K562 (cell line): ENCODE measurements at regions not wholly inside any gene's neighbourhood (a gene's known extent, or its start where the extent isn't known, plus 50 kb on each side); places are given as distances from the start of the nearest gene placed in this dataset.

Experiments
- ATAC-seq: fragments of 200-7000 bp; cut with Tn5 transposase; 3 replicates; pipeline ENCODE4 v1.9.1; 2020; ENCODE audit warnings: moderate library complexity
- BruUV-seq: library from RNA; stranded (reverse); fragments of 400-500 nt; replicated peaks from 2 replicates; lab custom pipeline; 2021; lab: Mats Ljungman, UMichigan
- CTCF ChIA-PET: fragments of 300-600 bp; formaldehyde crosslinking; extraction: SDS; loops from one replicate; lab custom pipeline; 2021; ENCODE audit warnings: low intra/inter-chr PET ratio; lab: Yijun Ruan, JAX
- POLR2A ChIA-PET: fragments of 300-600, 350-650 bp; sonication (Branson Sonifier 250); formaldehyde crosslinking; extraction: SDS; loops from one replicate; lab custom pipeline; 2021; ENCODE audit warnings: antibody characterized with exemption, inconsistent platforms; lab: Yijun Ruan, JAX
- DNase-seq, 4 experiments: peaks; one replicate each; pipeline versions ENCODE4 v3.0.0 to v3.0.0-alpha.2; 2011 to 2018; ENCODE audit warnings: low spot score in 3 of 4, mixed read lengths in 3 of 4; ENCODE audit errors: extremely low read depth in 1 of 4
- FAIRE-seq: peaks from 2 replicates; lab custom pipeline; 2011; peaks lifted over from hg19 to GRCh38; lab: Jason Lieb, UNC
- H2AFZ ChIP-seq: 2 replicates; pipeline ENCODE4 v1.6.0; 2011; ENCODE audit warnings: low read depth, low read length, control low read depth, inconsistent platforms
- H3K27ac ChIP-seq: fragments of 200-600 bp; 3 replicates; pipeline ENCODE4 v1.8.0; 2011; ENCODE audit warnings: low read depth, mild to moderate bottlenecking, control low read depth, inconsistent platforms, low read length, moderate library complexity, mixed read lengths; ENCODE audit errors: extremely low read depth
- H3K27me3 ChIP-seq, 2 experiments: fragments of 300-600 bp in 1 of 2; 2 replicates in 1 of 2; 3 replicates in 1 of 2; pipeline versions ENCODE4 v1.6.0 to v1.8.0; 2011; ENCODE audit warnings: inconsistent platforms in 2 of 2, low read length in 2 of 2, mild to moderate bottlenecking in 1 of 2, mixed read lengths in 1 of 2, moderate library complexity in 1 of 2; ENCODE audit not compliant: control insufficient read depth in 2 of 2, insufficient read depth in 2 of 2
- H3K36me3 ChIP-seq: fragments of 300-600 bp; 3 replicates; pipeline ENCODE4 v1.8.0; 2011; ENCODE audit warnings: mild to moderate bottlenecking, low read length, inconsistent platforms; ENCODE audit not compliant: control insufficient read depth, insufficient read depth
- H3K4me1 ChIP-seq, 2 experiments: fragments of 200-600 bp in 1 of 2; replicated peaks in 1 of 2; 2 replicates in 1 of 2; 3 replicates in 1 of 2; pipeline versions ENCODE4 v1.5.1 to v1.8.0; 2011; ENCODE audit warnings: inconsistent platforms in 2 of 2, low read length in 2 of 2, mild to moderate bottlenecking in 1 of 2, mixed read lengths in 1 of 2, moderate library complexity in 1 of 2; ENCODE audit not compliant: control insufficient read depth in 2 of 2, insufficient read depth in 2 of 2
- H3K4me2 ChIP-seq: 2 replicates; pipeline ENCODE4 v1.6.1; 2011; ENCODE audit warnings: low read length, control low read depth, inconsistent platforms, mixed read lengths; ENCODE audit not compliant: insufficient read depth
- H3K4me3 ChIP-seq: fragments of 200-600 bp; sonication (generic), shearing (Covaris generic); 2 replicates; pipeline ENCODE4 v1.5.1; 2016; ENCODE audit warnings: control low read depth, inconsistent platforms
- H3K79me2 ChIP-seq: fragments of 200-600 bp; 3 replicates; pipeline ENCODE4 v1.8.0; 2011; ENCODE audit warnings: low read length, inconsistent platforms; ENCODE audit not compliant: control insufficient read depth, insufficient read depth
- H3K9ac ChIP-seq, 2 experiments: 2 replicates each; pipeline versions ENCODE4 v1.6.0 to v1.6.1; 2011; ENCODE audit warnings: low read depth in 2 of 2, low read length in 2 of 2, control low read depth in 1 of 2, inconsistent platforms in 1 of 2, mild to moderate bottlenecking in 1 of 2, mixed read lengths in 1 of 2; ENCODE audit not compliant: insufficient read depth in 1 of 2
- H3K9me1 ChIP-seq: one replicate; pipeline ENCODE4 v1.6.0; 2011; ENCODE audit warnings: inconsistent platforms, mild to moderate bottlenecking, low read length, moderate library complexity; ENCODE audit not compliant: control insufficient read depth, insufficient read depth
- H3K9me3 ChIP-seq: replicated peaks from 2 replicates; pipeline ENCODE4 v1.5.1; 2011; ENCODE audit warnings: low read depth, low read length, inconsistent platforms; ENCODE audit not compliant: control insufficient read depth, insufficient read depth
- H4K20me1 ChIP-seq: replicated peaks from 2 replicates; pipeline ENCODE4 v1.6.1; 2011; ENCODE audit warnings: low read length, inconsistent platforms, mixed read lengths; ENCODE audit not compliant: control insufficient read depth, insufficient read depth
- CGGBP1 ChIP-seq: fragments of 250-450 bp; sonication (Bioruptor Pico); IDR thresholded peaks from 2 replicates; pipeline ENCODE4 v1.9.0; 2021; ENCODE audit warnings: mild to moderate bottlenecking
- CXXC5 ChIP-seq: fragments of 250-450 bp; sonication (Bioruptor Pico); IDR thresholded peaks from 2 replicates; pipeline ENCODE4 v1.8.0; 2022; ENCODE audit warnings: inconsistent platforms, mild to moderate bottlenecking, moderate library complexity
- ETS2 ChIP-seq: IDR thresholded peaks from 2 replicates; pipeline ENCODE4 v1.6.1; 2016; ENCODE audit warnings: borderline replicate concordance, missing genetic modification characterization, mild to moderate bottlenecking, moderate library complexity, missing compliant biosample characterization; ENCODE audit not compliant: poor library complexity, severe bottlenecking
- HLTF ChIP-seq: fragments of 450-650 bp; IDR thresholded peaks from 2 replicates; pipeline ENCODE4 v1.6.1; 2016
- HMGN3 ChIP-seq: IDR thresholded peaks from 2 replicates; pipeline ENCODE4 v1.6.1; 2011; ENCODE audit warnings: borderline replicate concordance, low read depth, mild to moderate bottlenecking, mixed read lengths, low read length; ENCODE audit not compliant: insufficient read length; ENCODE audit errors: extremely low read depth
- HNRNPH1 ChIP-seq: fragments of 200-400 bp; formaldehyde crosslinking; optimal IDR thresholded peaks from 2 replicates; pipeline ENCODE3; 2017; ENCODE audit warnings: low read depth, mild to moderate bottlenecking, low read length, moderate library complexity
- HNRNPLL ChIP-seq: fragments of 200-400 bp; formaldehyde crosslinking; IDR thresholded peaks from 2 replicates; pipeline ENCODE4 v1.6.1; 2017; ENCODE audit warnings: low read length, low read depth, mild to moderate bottlenecking; ENCODE audit not compliant: poor library complexity, severe bottlenecking
- MCM3 ChIP-seq: fragments of 450-650 bp; IDR thresholded peaks from 2 replicates; pipeline ENCODE4 v1.6.1; 2016
- MNT ChIP-seq, 2 experiments: fragments of 450-650 bp; conservative IDR thresholded peaks; 2 replicates each; pipeline ENCODE4 v1.6.1; 2017; ENCODE audit warnings: mild to moderate bottlenecking in 2 of 2, moderate library complexity in 2 of 2
- PRMT5 ChIP-seq: sonication (generic); formaldehyde crosslinking; IDR thresholded peaks from 2 replicates; pipeline ENCODE4 v1.5.0; 2020; ENCODE audit warnings: missing genetic modification reagents
- RAD51 ChIP-seq: fragments of 450-650 bp; IDR thresholded peaks from 2 replicates; pipeline ENCODE4 v1.7.1; 2016; ENCODE audit warnings: low read depth, mild to moderate bottlenecking, borderline replicate concordance
- RBM15 ChIP-seq: fragments of 200-400 bp; formaldehyde crosslinking; IDR thresholded peaks from 2 replicates; pipeline ENCODE4 v1.6.1; 2018; ENCODE audit warnings: mild to moderate bottlenecking, low read length, moderate library complexity; ENCODE audit not compliant: insufficient read depth
- TBL1XR1 ChIP-seq, 2 experiments: IDR thresholded peaks; 2 replicates each; pipeline ENCODE4 v1.6.1; 2012; ENCODE audit warnings: improper control_type of control experiment in 2 of 2, low read length in 2 of 2, mild to moderate bottlenecking in 1 of 2
- ZNF174 ChIP-seq: fragments of 250-450 bp; sonication (Bioruptor Pico); IDR thresholded peaks from 2 replicates; pipeline ENCODE4 v1.4.0; 2020; ENCODE audit warnings: mild to moderate bottlenecking
- ZNF347 ChIP-seq: fragments of 450-650 bp; formaldehyde crosslinking; IDR thresholded peaks from 2 replicates; pipeline ENCODE4 v1.4.0; 2020; ENCODE audit warnings: low read depth, mild to moderate bottlenecking, moderate library complexity
- ZZZ3 ChIP-seq: fragments of 450-650 bp; IDR thresholded peaks from 2 replicates; pipeline ENCODE4 v1.6.1; 2016; ENCODE audit warnings: antibody characterized with exemption, mild to moderate bottlenecking, moderate library complexity
- WGBS: fragments of 100-300 bp; shearing (Covaris generic); methylation state at CpG from one replicate; pipeline ENCODE4 v1.1.6; 2016; ENCODE audit warnings: low coverage, mixed read lengths; ENCODE audit not compliant: insufficient coverage; ENCODE audit errors: missing lambda C conversion rate; 5-methylcytosine and 5-hydroxymethylcytosine counted together
- in situ Hi-C: fragments of 300-500 bp; cut with MboI; formaldehyde crosslinking; loops from 4 replicates; pipeline ENCODE4 v1.15.0; 2018; ENCODE audit warnings: inconsistent platforms, mixed read lengths
- intact Hi-C: fragments of 100-400 bp; cut with micrococcal nuclease; formaldehyde crosslinking; loops from 2 replicates; pipeline ENCODE4 v1.14.2; 2022

GRCh38 chr4:67071641-67072040, 473.7 kb downstream of the CENPC start:
- H3K36me3 ChIP-seq: no peaks in the 10 kb centered on the region
- POLR2A ChIA-PET: no interaction called here
- in situ Hi-C loops (no loop called here), intact Hi-C loops (no loop called here)
- no peak for TF ChIP-seq ZZZ3
- TF ChIP-seq ETS2 (tag): no peak
- no peak for TF ChIP-seq RAD51
- TF ChIP-seq PRMT5 (CRISPR knock-in tag): no peak
- DNase-seq: no peak
- WGBS: 0% methylated on average over 5 of the region's 5 CpGs
- H3K4me3 ChIP-seq: no peak overlapping the region
- no peak for ATAC-seq
- H3K9me3 ChIP-seq: no peaks in the 10 kb centered on the region
- no TSS peak for BruUV-seq
- no peaks in the 10 kb centered on the region for H3K9me1 ChIP-seq
- H3K9ac ChIP-seq: no peak overlapping the region
- H2AFZ ChIP-seq: no peak overlapping the region
- no peak overlapping the region for H3K27ac ChIP-seq
- CTCF ChIA-PET: no interaction called here
- H3K4me2 ChIP-seq: no peak overlapping the region
- H3K4me1 ChIP-seq: no peaks in the 10 kb centered on the region
- no peaks in the 10 kb centered on the region for H4K20me1 ChIP-seq
- no peak for FAIRE-seq
- no peaks in the 10 kb centered on the region for H3K79me2 ChIP-seq
- H3K27me3 ChIP-seq: no peaks in the 10 kb centered on the region

GRCh38 chr4:67055319-67055718, 490.0 kb downstream of the CENPC start:
- in situ Hi-C loops: no loop called here
- Histone ChIP-seq H3K27ac (no peak overlapping the region), H3K27me3 (no peaks in the 10 kb centered on the region), H3K36me3 (no peaks in the 10 kb centered on the region), H2AFZ (no peak overlapping the region), H3K9ac (no peak overlapping the region), H4K20me1 (no peaks in the 10 kb centered on the region), H3K9me1 (no peaks in the 10 kb centered on the region), H3K4me1 (no peaks in the 10 kb centered on the region), H3K4me3 (no peak overlapping the region), H3K9me3 (no peaks in the 10 kb centered on the region), H3K79me2 (no peaks in the 10 kb centered on the region), H3K4me2 (no peak overlapping the region)
- no TSS peak for BruUV-seq
- ChIA-PET CTCF (no interaction called here), POLR2A (no interaction called here)
- FAIRE-seq (no peak), ATAC-seq (no peak), DNase-seq (no peak)
- 2% methylated on average over 3 of the region's 3 CpGs for WGBS
- intact Hi-C loops: no loop called here
- TF ChIP-seq HMGN3: no peak
- TF ChIP-seq HNRNPH1: no peak
- no peak for TF ChIP-seq CGGBP1 (CRISPR knock-in tag)
- no peak for TF ChIP-seq HNRNPLL
- TF ChIP-seq ZNF347: no peak
- TF ChIP-seq MCM3: no peak
- TF ChIP-seq TBL1XR1 (IDR thresholded peaks at IDR 0.05; ENCODE audit: low read length in 2 of 2): no peak
- no peak for TF ChIP-seq RBM15
- TF ChIP-seq MNT (conservative IDR thresholded peaks at IDR 0.05): no peak
- TF ChIP-seq ZNF174 (CRISPR knock-in tag): no peak
- TF ChIP-seq CXXC5 (CRISPR knock-in tag): no peak
- TF ChIP-seq HLTF: no peak
